ENCODE measurements at regions not wholly inside any gene's neighbourhood (a gene's known extent, or its start where the extent isn't known, plus 50 kb on each side); places are given as distances from the start of the nearest gene placed in this dataset.

- TF ChIP-seq POLR2A (IDR thresholded peaks at IDR 0.05; ENCODE audit: low read length) = no peak
- TF ChIP-seq GATA1 (IDR thresholded peaks at IDR 0.05; ENCODE audit: low read depth, low read length) = no peak
Observed at GRCh38 chr11:71371674-71372069, 76.5 kb downstream of the DHCR7 start.
